ENCODE measurements at regions not wholly inside any gene's neighbourhood (a gene's known extent, or its start where the extent isn't known, plus 50 kb on each side); places are given as distances from the start of the nearest gene placed in this dataset.
"Not testable (repeated sequence)": the region's sequence is repeated elsewhere in the genome, so short reads cannot be mapped to it uniquely, and the experiment has no call there.

DNA sequence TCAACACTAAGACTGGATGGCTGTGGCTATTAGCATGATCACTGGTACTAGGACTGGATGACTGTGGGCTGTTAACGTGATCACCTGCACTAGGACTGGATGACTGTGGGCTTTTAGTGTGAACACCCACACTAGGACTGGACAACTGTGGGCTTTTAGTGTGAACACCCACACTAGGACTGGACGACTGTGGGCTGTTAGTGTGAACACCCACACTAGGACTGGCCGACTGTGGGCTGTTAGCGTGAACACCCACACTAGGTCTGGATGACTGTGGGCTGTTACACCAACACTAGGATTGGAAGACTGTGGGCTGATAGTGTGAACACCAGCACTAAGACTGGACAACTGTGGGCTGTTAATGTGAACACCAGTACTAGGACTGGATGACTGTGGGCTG, 329.2 kb downstream of the OSTF1 start:
- DNase-seq = no peak

DNA sequence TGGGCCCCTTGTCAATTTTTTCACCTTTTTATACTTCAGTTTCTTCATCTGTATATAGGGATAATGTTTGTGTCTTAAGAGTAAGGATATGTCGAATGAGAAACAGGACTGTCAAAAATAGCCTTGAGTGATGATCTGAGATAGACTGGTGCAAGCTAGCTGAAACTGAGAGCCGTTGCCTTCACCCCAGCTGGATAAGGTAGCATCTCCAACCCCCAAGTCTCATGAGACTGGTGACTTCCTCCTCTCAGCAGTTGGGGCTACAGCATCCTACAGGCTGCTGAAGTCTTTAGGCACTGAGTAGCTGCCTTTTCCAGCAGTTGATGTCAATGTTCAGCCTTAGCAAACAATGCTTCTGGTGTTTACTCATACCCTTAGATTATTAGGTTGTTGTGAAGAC, 330.2 kb downstream of the OSTF1 start:
- DNase-seq = no peak

DNA sequence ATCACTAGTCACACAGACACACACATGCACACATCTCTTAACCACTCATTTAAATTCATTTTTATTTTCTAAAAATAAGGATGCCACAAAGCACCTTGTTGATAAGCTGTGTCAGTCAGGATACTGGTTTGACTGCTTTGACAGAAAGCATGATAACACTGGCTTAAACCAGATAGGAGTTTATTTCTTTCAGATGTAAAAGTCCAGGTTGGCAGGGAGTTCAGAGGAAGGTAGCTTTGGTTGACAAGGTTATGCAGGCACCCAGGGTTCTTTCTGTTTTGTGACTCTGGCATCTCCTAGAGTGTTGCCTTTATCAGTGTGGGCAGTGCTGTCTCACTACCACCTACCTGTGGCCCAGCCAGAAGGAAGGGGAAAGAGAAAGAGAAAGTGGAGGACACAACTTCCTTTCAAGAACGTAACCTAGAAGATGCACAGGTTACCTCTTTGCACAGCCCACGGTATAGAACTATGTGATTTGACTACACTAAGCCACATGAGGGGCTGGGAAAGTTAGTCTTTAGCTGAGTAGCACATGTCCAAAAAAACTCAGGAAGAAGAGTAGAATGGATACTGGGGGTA, 334.7 kb downstream of the OSTF1 start:
- no peak for DNase-seq

DNA sequence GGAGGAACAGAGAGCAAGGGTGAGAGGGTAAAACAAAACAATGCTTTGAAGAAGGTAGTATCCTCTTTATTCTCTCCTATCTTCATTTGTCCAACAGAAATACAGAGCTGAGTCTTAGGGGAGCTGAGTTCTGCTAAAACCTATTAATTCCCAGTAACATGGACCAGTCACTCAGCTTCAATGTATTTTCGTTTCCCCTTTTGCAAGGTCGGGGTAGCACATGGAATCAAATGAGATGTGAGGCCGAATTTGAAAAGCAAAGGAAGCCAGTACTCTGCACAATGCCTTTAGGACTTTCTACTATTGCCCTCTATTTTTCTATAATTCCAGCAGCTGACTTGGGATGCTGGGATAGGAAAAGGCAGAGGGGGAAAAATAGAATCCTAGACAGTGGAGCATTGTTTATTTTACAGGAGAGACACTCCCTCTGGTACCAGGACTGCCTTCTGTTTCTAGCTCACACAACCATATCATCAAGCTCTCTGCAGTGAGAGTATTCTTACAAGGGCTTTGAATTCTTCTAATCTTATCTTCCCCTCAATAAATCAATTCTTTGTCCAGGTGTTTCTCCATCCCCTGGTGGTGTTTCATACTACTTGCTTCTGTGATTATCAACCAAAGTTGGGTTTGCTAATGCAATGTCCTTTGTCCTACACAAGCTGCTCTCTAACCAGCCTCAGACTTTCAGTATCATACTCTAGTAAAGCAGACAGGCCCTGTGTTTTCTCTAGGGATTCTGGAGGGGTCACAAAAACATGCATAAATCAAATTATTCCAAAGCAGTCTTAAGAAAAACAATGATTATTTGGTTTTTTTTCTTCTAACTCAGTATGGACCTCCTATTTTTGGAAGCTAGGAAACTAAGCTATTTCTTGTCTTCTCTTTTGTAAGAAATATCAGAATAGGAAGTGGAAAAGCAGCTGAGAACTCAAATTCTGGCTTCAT, 341.5 kb downstream of the OSTF1 start:
- DNase-seq = no peak

DNA sequence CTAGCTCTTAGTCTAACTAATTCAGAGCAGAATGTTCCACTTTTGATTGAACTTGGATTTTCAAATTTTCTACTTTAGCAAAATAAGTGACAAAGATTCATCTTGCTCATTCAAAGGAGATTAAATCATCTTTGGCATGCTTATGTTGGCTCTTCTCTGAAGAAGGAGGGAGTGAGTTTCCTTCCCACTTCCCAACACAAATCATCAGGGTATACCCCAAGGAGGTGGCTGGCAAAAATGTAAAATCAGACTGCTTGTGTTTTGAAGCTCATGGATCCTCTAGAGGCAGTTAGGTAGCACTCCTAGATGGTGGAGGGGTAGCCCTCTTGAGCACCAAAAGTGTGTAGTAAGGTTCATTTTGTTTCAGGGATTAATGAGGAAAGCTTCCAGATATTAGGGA, 343.1 kb downstream of the OSTF1 start:
- DNase-seq = no peak

DNA sequence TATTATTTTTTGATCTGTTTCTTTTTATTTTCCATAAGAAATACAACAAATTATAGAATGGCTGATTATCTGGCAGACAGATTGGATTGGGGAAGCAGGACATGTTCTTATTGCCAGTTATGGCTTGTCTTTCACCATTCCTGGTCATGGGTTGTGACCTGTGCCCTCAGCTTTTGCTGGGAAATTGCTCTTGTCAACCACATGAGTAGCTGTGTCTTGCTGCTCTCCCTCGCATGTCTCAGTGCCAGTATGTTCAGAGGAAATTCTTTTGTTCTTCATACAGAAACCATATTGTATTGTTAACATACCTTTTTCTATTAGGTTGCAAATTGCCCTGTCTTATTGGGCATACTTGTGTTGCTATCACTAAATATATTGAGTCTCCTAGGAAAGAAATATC, 344.1 kb downstream of the OSTF1 start:
- DNase-seq = no peak

DNA sequence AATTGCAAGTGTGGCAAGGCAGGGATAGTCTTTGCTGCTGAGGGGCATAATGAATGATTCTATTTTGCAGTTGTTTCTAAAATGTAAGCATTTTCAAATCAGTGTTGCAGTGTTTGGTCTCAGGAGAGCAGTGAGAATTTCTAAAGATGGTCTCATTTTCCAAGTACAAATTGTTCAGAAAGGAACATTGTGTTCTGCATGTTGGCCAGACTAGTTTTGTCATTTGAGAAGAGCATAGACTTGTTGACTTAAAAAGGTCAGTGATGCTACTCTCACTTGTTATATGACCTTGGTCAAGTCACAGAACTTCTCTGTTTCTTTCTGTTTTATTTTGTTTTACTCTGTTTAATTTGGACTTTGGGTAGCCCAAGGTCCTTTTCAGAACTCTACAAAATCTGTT, 344.6 kb downstream of the OSTF1 start:
- no peak for DNase-seq

DNA sequence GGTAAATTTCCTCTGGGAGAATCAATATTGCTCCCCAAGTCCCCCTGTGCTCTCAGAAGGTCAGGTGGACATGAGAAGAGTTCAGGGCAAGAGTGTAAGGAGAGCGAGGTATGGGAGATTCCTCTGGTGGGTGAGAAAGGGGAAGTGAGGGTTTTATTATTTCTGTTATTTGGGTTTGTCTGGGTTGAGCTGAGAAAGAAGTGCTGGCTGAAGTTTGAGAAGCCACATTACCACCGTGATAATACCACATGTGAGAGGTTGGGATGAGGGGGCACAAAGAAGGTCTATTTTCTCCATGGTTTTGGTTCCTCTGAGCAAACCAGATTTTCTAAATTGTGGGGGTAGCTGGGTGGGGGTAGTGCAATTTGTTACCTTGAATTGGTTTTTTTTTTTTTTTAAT, 350.4 kb downstream of the OSTF1 start:
- no peak for DNase-seq

DNA sequence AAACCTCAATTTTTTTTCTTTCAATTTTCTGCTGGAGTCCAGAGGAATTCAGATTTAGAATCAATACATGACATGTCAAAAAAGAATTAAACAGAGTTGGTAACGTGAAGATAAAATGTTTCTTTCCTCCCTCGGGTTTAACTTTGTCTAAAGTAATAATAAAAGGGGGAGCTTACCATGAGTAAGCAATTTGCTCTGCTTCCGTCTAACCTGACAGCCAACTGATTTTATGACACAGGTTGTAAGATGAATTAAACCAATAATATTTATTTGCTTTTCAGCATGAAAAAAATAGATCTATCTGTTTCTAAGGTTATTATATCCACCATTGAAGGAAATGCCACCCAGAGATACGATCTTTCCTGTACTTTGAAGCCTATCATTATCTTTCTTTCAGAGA, 352.6 kb downstream of the OSTF1 start:
- DNase-seq = no peak

DNA sequence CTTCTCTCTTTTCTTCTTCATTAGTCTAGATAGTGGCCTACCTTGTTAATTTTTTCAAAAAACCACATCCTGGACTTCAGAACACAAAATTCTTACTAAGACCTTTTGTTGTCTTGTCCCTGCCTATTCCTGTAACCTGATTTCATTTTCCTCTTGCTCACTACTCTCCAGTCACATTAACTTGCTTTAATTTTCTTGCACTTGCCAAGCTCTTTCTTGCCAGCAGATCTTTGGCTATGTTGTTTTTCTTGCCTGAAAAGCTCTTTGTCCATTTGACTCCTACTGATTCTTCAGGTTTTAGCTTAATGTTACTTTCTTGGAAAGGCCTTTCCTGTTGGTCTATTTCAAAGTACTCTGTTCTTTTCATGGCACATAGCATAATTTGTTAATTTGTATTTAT, 356.8 kb downstream of the OSTF1 start:
- DNase-seq = no peak

DNA sequence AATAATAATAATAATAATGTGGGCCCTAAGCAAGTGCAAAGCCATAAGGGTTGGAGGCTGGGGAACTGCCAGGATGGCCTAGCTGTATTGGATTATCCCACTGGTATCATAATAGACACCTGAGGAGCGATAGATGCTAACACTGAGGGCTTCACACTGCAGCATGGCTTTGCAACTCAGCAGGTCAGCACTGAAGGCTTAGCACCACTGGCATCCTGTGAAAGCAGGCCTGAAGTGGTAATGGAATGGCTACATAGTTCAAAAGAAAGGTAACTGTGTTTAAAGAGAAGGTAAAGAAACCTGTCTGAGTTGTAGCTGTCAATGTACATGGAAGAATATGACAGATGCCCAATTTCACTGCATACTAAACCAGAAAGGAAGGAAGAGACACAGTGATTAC, 359.0 kb downstream of the OSTF1 start:
- DNase-seq = no peak

DNA sequence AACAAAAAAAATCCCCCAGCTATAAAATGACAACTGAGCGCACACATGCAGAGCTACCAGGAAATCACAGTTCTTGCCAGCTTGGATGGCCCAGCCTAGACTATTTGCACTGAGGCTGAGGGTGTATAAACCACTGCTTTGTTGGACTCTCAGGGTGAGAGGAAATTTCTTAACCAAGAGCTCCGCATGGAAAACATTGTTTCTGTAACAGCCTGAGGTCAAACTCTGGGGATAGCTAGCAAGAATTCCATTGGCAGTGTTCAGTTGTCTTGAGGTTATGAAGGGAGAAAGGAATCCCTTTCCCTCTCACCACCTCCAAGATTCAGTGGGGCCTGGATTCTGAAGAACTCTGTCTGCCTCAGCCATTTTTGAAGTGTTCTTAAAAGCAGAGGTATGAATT, 360.0 kb downstream of the OSTF1 start:
- DNase-seq = no peak

DNA sequence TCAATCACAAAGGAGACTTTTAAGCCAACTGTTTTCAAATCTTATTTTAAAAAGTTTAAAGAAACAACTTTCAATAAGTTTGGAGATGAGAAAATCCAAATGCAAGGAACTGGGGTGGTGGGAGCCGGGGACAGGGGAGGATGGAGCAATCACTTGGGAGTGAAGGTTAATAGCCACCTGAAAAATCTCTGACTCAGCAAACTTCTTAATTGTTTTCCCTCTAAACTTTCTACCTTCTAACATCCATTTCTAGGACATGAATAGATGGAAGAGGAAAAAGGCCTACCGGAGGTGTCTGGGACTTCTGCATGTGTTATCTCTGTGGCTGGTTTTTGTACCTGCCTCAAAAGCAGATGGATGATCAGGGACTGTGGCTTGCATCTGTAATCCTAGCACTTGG, 360.6 kb downstream of the OSTF1 start:
- DNase-seq = no peak

DNA sequence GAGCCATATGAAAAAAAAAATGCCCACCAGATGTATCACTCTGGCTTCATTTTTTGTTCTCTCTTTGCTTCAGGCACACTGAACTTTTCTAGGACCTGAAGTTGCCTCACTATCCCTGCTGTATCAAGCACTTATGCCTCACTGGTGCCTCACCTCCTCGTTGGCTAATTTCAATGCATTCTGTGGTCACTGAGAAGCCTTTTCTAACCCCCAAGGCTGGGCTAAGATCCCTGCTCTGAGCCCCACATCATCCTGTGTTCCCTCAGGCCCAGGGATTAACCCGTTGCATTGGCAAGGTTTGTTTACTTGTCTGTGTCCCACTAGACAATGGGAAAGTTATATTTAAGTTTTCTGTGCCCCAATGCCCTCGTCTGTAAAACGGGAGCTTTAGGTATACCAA, 362.7 kb downstream of the OSTF1 start:
- no peak for DNase-seq

DNA sequence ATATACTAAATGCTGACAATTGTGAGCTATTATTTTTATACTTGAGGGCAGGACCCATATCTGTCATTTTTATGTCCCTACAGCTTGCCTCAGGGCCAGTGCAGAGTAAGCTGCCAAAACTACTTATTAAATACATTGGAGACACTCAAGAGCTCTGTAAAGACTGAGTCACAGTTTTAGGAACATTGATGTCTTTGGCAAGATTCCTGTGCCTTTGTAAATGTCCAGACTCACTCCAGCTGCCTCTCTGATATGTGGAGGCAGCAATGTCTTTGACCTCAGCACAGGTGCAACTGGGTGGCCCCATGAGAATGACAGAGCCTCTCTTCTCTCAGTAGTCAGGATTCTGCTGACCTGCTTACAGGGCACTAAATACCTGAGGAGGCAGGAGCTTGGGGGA, 363.2 kb downstream of the OSTF1 start:
- no peak for DNase-seq

DNA sequence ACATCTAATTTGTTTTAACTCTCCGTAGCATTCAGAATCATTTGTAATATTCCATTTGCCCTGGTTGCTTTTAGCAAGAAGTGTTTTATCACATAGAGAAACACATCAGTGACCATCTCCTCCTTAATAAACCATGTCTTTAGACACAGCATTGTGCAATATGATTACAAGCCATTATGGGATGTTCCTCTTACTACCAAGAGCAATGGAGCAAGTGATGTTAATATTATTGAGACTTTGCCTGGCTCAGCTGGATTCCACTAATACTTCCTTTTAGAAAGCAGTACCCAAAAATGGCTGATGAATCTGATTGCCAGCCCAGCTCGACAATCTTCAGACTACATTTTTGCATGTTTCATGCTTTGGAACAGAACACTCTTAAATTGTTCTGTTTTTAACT, 364.2 kb downstream of the OSTF1 start:
- DNase-seq = no peak

DNA sequence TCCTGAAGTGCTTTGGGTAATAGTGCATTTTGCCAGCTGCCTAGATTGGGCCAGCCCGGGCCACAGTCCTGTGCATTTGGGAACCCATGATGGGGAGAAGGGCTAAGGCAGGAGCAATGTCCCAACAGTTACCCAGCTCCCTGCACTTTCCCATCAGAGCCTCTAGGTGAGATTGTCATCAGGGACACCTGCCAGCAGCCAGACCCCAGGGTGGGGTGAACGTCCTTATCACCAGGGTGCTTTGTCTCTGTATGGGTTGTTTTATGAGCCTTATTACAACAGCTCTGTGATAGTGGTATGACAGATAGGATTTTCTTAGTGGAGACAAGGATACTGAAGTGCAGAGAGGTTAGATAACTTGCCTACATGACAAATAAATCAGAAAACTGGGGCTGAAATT, 365.7 kb downstream of the OSTF1 start:
- no peak for DNase-seq

DNA sequence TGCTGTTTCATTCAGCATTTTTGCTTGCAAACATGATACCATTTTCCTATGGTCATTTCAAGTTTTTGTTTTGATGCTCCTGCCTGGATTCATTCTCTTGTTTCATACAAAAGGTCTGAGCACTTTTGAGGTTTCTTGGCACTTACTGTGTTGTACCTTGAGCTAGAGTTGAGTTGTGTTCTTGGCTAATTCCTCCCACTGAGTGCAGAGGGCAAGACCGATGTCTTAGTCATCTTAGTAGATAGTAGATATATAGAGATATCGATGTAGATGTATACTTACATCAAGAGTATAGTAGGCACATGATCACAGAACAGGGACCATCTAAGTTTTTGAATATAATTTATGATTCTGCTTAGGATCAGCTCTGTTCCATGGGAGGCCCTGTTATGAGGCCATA, 366.6 kb downstream of the OSTF1 start:
- no peak for DNase-seq

DNA sequence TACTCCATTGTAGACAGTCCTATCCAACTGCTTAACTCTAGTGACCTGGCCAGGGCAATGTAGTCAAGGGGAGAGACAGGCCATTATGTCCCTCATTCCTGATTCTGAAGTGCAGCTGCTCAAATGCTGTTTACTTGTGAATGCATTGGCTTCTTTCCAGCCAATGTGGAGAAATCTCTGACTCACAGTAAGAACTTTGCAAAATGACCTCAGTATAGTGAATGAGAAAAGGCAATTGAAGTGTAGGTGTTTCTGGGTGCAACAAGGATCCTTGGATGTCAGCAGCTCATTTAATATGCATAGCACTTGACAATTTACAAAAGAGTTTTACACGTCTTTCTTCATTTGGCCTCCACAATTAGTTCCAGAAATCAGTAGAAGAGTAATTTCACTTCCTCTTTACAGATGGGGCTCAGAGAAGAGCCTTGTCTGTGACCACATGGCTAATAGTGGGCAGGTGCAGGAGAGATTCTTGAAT, 367.2 kb downstream of the OSTF1 start:
- no peak for DNase-seq

DNA sequence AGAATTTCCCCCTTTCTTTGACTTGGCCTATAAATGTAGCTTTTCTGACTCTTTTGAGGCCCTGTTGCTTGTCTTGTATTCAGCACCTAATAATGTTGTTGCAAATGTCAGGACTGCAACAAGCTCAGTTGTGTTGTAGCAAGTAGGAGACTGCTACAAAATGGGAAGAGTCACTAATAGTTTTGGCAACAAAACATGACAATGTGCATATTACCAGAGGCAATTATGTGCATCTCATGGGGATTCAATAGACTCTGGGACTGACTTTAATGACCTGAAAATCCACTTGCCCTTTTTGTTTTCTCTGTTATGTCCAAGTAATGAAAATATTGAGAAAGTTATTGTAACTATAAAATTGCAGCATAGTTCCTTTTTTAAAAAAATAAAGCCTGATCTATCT, 368.4 kb downstream of the OSTF1 start:
- no peak for DNase-seq

DNA sequence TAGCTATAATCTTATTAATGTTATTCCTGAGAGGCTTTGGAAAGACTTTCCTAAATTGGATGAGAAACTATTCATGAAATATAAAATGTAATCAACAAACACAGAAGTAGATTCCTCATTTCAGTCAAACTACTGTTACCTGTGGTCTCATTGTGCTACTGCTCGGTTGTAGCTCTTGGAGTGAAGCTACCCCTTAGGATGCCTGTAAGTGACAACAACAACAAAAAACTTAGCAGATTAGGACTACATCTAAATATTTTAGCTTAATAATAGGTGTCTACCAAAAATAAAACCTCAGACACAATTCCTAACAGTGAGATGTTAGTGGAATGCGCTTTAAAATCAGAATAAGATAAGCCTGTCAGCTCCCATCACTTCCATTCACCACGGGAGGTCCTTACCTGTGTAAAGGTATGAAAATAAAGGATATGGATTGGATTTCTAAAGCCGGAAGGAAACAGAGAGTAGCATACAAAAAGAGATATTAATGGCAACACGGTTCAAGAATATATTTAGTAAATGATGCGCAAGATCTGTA, 369.2 kb downstream of the OSTF1 start:
- no peak for DNase-seq

DNA sequence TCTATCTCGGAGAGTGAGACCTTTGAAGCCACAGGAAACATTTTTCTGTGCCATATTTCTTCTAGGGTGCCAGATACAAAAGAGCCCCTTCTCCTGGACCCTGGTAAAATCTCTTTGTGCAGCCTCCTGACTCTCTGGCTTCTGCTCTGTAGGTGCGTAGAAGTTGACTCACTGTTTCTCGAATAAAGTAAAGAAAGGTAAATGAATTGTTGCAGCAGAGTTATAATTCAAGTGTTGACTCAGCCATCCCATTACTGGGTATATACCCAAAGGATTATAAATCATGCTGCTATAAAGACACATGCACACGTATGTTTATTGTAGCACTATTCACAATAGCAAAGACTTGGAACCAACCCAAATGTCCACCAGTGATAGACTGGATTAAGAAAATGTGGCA, 371.0 kb downstream of the OSTF1 start:
- DNase-seq = not testable (repeated sequence)

DNA sequence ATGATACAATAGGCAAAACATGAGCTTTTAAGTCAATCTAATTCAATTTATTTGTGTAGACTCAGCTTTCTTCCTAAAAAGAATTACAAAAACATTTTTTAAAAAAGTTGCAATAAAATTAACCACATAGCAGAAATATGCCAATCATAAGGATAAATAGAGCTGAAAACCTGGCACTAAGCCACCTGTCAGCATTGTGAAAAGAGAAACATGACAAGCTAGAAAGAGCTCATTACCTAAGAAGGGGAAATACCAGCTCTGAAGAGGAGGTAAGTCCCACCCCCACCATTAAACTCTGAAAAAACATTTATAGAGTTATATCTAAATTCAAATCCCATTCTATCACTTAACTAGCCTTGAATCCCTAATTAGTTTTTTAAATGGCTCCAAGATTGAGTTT, 372.9 kb downstream of the OSTF1 start:
- no peak for DNase-seq

DNA sequence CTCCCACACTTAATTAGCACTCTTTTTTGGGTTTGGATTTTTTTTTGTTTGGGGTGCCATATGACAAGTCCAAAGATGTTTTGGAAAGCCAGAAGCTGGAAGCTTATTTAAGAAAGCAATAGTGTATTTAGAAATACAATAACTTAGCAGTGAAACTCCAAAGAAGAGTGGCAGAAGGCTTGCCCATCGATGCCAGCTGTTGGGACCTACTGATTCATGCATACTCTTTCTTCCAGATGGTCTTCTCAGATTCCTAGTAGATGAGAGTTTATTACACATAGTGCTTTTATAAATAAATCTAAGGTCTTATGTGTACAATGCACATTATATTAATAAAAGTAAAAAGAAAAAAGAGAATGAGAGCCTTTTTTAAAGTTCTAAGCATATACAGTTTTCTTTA, 374.6 kb downstream of the OSTF1 start:
- no peak for DNase-seq

Measured in activated naive CD4-positive, alpha-beta T cell (primary cell).